ENCODE measurements at regions not wholly inside any gene's neighbourhood (a gene's known extent, or its start where the extent isn't known, plus 50 kb on each side); places are given as distances from the start of the nearest gene placed in this dataset.

- no peak for TF ChIP-seq ETS1 (IDR thresholded peaks at IDR 0.05)
These were observed 285.7 kb upstream of the ERCC4 start (continued) for GRCh38 chr16:13634253-13634652.

- no peak overlapping the region for H2AFZ ChIP-seq
- Mint-ChIP-seq H3K4me1 (peaks cover 28% of the 10 kb centered on the region), H3K27ac (no peak overlapping the region), H3K4me3 (no peak overlapping the region), H3K9me3 (peaks cover 13% of the 10 kb centered on the region; the same call in 2 of the 3 replicates), H3K36me3 (ENCODE audit: low read depth) (peaks cover 20% of the 10 kb centered on the region), H3K27me3 (ENCODE audit: insufficient read depth, low read depth, poor library complexity) (peaks cover 2% of the 10 kb centered on the region)
- no peak overlapping the region for H3K4me2 ChIP-seq
- H3K36me3 ChIP-seq (ENCODE audit: insufficient read depth) = no peaks in the 10 kb centered on the region
- ATAC-seq (no peak), DNase-seq (ENCODE audit: low spot score) (no peak)
- H4K20me1 ChIP-seq (replicated peaks; ENCODE audit: insufficient read depth) = no peaks in the 10 kb centered on the region
- H3K27ac ChIP-seq (ENCODE audit: low read depth) = no peak overlapping the region
- H3K27me3 ChIP-seq (ENCODE audit: insufficient read depth) = no peaks in the 10 kb centered on the region
- peaks cover 18% of the 10 kb centered on the region for H3K9me2 ChIP-seq (ENCODE audit: insufficient read depth)
- H3K79me2 ChIP-seq (replicated peaks; ENCODE audit: insufficient read depth) = no peaks in the 10 kb centered on the region
- no peak overlapping the region for H3K4me3 ChIP-seq
- H3K4me1 ChIP-seq (ENCODE audit: insufficient read depth) = peaks cover 24% of the 10 kb centered on the region
- H3F3A ChIP-seq (replicated peaks; ENCODE audit: low read depth) = 0 out of 2 replicates have a peak, but pooled peaks cover 3% of the 10 kb centered on the region
- TF ChIP-seq STAT1 (IDR thresholded peaks at IDR 0.05; ENCODE audit: unreplicated experiment) = no peak
- TF ChIP-seq REST (IDR thresholded peaks at IDR 0.05; ENCODE audit: unreplicated experiment) = no peak
- no peak for TF ChIP-seq CTCF (conservative IDR thresholded peaks at IDR 0.05; ENCODE audit: low read depth in 2 of 2)
- TF ChIP-seq ETS1 (IDR thresholded peaks at IDR 0.05) = no peak
- TF ChIP-seq, protein P1, sequence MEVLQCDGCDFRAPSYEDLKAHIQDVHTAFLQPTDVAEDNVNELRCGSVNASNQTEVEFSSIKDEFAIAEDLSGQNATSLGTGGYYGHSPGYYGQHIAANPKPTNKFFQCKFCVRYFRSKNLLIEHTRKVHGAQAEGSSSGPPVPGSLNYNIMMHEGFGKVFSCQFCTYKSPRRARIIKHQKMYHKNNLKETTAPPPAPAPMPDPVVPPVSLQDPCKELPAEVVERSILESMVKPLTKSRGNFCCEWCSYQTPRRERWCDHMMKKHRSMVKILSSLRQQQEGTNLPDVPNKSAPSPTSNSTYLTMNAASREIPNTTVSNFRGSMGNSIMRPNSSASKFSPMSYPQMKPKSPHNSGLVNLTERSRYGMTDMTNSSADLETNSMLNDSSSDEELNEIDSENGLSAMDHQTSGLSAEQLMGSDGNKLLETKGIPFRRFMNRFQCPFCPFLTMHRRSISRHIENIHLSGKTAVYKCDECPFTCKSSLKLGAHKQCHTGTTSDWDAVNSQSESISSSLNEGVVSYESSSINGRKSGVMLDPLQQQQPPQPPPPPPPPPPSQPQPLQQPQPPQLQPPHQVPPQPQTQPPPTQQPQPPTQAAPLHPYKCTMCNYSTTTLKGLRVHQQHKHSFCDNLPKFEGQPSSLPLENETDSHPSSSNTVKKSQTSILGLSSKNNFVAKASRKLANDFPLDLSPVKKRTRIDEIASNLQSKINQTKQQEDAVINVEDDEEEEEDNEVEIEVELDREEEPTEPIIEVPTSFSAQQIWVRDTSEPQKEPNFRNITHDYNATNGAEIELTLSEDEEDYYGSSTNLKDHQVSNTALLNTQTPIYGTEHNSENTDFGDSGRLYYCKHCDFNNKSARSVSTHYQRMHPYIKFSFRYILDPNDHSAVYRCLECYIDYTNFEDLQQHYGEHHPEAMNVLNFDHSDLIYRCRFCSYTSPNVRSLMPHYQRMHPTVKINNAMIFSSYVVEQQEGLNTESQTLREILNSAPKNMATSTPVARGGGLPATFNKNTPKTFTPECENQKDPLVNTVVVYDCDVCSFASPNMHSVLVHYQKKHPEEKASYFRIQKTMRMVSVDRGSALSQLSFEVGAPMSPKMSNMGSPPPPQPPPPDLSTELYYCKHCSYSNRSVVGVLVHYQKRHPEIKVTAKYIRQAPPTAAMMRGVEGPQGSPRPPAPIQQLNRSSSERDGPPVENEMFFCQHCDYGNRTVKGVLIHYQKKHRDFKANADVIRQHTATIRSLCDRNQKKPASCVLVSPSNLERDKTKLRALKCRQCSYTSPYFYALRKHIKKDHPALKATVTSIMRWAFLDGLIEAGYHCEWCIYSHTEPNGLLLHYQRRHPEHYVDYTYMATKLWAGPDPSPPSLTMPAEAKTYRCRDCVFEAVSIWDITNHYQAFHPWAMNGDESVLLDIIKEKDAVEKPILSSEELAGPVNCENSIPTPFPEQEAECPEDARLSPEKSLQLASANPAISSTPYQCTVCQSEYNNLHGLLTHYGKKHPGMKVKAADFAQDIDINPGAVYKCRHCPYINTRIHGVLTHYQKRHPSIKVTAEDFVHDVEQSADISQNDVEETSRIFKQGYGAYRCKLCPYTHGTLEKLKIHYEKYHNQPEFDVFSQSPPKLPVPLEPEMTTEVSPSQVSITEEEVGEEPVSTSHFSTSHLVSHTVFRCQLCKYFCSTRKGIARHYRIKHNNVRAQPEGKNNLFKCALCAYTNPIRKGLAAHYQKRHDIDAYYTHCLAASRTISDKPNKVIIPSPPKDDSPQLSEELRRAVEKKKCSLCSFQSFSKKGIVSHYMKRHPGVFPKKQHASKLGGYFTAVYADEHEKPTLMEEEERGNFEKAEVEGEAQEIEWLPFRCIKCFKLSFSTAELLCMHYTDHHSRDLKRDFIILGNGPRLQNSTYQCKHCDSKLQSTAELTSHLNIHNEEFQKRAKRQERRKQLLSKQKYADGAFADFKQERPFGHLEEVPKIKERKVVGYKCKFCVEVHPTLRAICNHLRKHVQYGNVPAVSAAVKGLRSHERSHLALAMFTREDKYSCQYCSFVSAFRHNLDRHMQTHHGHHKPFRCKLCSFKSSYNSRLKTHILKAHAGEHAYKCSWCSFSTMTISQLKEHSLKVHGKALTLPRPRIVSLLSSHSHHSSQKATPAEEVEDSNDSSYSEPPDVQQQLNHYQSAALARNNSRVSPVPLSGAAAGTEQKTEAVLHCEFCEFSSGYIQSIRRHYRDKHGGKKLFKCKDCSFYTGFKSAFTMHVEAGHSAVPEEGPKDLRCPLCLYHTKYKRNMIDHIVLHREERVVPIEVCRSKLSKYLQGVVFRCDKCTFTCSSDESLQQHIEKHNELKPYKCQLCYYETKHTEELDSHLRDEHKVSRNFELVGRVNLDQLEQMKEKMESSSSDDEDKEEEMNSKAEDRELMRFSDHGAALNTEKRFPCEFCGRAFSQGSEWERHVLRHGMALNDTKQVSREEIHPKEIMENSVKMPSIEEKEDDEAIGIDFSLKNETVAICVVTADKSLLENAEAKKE (CRISPR knock-in tag; IDR thresholded peaks at IDR 0.05) = no peak
- no peak for TF ChIP-seq POLR2AphosphoS5 (IDR thresholded peaks at IDR 0.05; ENCODE audit: low read depth)
- TF ChIP-seq CREB1 (CRISPR knock-in tag; IDR thresholded peaks at IDR 0.05; ENCODE audit: low read depth) = no peak
- no peak for TF ChIP-seq EZH2 (IDR thresholded peaks at IDR 0.05; ENCODE audit: low read depth, unreplicated experiment)
- no peak for TF ChIP-seq JUNB (IDR thresholded peaks at IDR 0.05; ENCODE audit: unreplicated experiment)
- no peak for TF ChIP-seq ZNF114 (CRISPR knock-in tag; IDR thresholded peaks at IDR 0.05)
- no peak for TF ChIP-seq NANOG (IDR thresholded peaks at IDR 0.05; ENCODE audit: borderline replicate concordance)
- TF ChIP-seq ZNF331 (CRISPR knock-in tag; IDR thresholded peaks at IDR 0.05; ENCODE audit: low read depth) = no peak
These were observed 285.0 kb upstream of the ERCC4 start for GRCh38 chr16:13634959-13635358.
